Endothelial cell (in vitro differentiated cells): ENCODE measurements at regions not wholly inside any gene's neighbourhood (a gene's known extent, or its start where the extent isn't known, plus 50 kb on each side); places are given as distances from the start of the nearest gene placed in this dataset.

ENCODE experiments used
- DNase-seq: peaks from one replicate; pipeline ENCODE4 v3.0.0; 2021; ENCODE audit warnings: low spot score
- H3K27ac Mint-ChIP-seq: one replicate; pipeline ENCODE4 v1.8.0; 2021; ENCODE audit warnings: mixed read lengths, inconsistent platforms; ENCODE audit not compliant: unreplicated experiment
- H3K27me3 Mint-ChIP-seq: one replicate; pipeline ENCODE4 v1.8.0; 2021; ENCODE audit warnings: mild to moderate bottlenecking, moderate library complexity, mixed read lengths, inconsistent platforms; ENCODE audit not compliant: unreplicated experiment
- H3K36me3 Mint-ChIP-seq: one replicate; pipeline ENCODE4 v1.8.0; 2021; ENCODE audit warnings: mild to moderate bottlenecking, low read depth, mixed read lengths, inconsistent platforms; ENCODE audit not compliant: unreplicated experiment
- H3K4me1 Mint-ChIP-seq: one replicate; pipeline ENCODE4 v1.8.0; 2021; ENCODE audit warnings: mild to moderate bottlenecking, mixed read lengths, inconsistent platforms; ENCODE audit not compliant: unreplicated experiment
- H3K4me3 Mint-ChIP-seq: one replicate; pipeline ENCODE4 v1.8.0; 2021; ENCODE audit warnings: mild to moderate bottlenecking, mixed read lengths, inconsistent platforms; ENCODE audit not compliant: unreplicated experiment
- H3K9me3 Mint-ChIP-seq: one replicate; pipeline ENCODE4 v1.8.0; 2021; ENCODE audit warnings: mixed read lengths, inconsistent platforms; ENCODE audit not compliant: unreplicated experiment
- CTCF ChIP-seq: fragments of 200-600 bp; sonication (generic); IDR thresholded peaks from one replicate; pipeline ENCODE4 v1.5.0; 2021; ENCODE audit warnings: antibody characterized with exemption; ENCODE audit not compliant: unreplicated experiment

- H3K27ac Mint-ChIP-seq = no peak overlapping the region
- H3K4me3 Mint-ChIP-seq = no peak overlapping the region
- H3K27me3 Mint-ChIP-seq = no peaks in the 10 kb centered on the region
- no peak for DNase-seq
- H3K36me3 Mint-ChIP-seq = no peaks in the 10 kb centered on the region
- no peak for TF ChIP-seq CTCF
- no peaks in the 10 kb centered on the region for H3K9me3 Mint-ChIP-seq
- no peaks in the 10 kb centered on the region for H3K4me1 Mint-ChIP-seq
These were observed 335.5 kb downstream of the TBC1D4 start for GRCh38 chr13:75146436-75146835.

GRCh38 chr13:75145927-75146326 lies 336.0 kb downstream of the TBC1D4 start:
- no peaks in the 10 kb centered on the region for H3K9me3 Mint-ChIP-seq
- no peaks in the 10 kb centered on the region for H3K4me1 Mint-ChIP-seq
- DNase-seq = no peak
- no peak overlapping the region for H3K27ac Mint-ChIP-seq
- H3K36me3 Mint-ChIP-seq = no peaks in the 10 kb centered on the region
- no peaks in the 10 kb centered on the region for H3K27me3 Mint-ChIP-seq
- TF ChIP-seq CTCF = no peak
- no peak overlapping the region for H3K4me3 Mint-ChIP-seq

GRCh38 chr13:75139291-75139690 lies 342.7 kb downstream of the TBC1D4 start:
- Mint-ChIP-seq H3K27ac (no peak overlapping the region), H3K4me3 (no peak overlapping the region)

GRCh38 chr13:75137911-75138571 lies 343.9 kb downstream of the TBC1D4 start:
- no peak for TF ChIP-seq CTCF
- Mint-ChIP-seq H3K27me3 (no peaks in the 10 kb centered on the region), H3K9me3 (no peaks in the 10 kb centered on the region), H3K4me1 (no peaks in the 10 kb centered on the region), H3K36me3 (no peaks in the 10 kb centered on the region), H3K27ac (no peak overlapping the region), H3K4me3 (no peak overlapping the region)
- no peak for DNase-seq

More at GRCh38 chr13:75139291-75139690, 342.7 kb downstream of the TBC1D4 start:
- H3K36me3 Mint-ChIP-seq = no peaks in the 10 kb centered on the region
- no peaks in the 10 kb centered on the region for H3K4me1 Mint-ChIP-seq
- TF ChIP-seq CTCF = no peak
- H3K9me3 Mint-ChIP-seq = no peaks in the 10 kb centered on the region
- DNase-seq = no peak
- H3K27me3 Mint-ChIP-seq = no peaks in the 10 kb centered on the region

- no peak for TF ChIP-seq CTCF
- no peaks in the 10 kb centered on the region for H3K36me3 Mint-ChIP-seq
- no peaks in the 10 kb centered on the region for H3K4me1 Mint-ChIP-seq
- H3K27ac Mint-ChIP-seq = no peak overlapping the region
- no peak for DNase-seq
- no peaks in the 10 kb centered on the region for H3K27me3 Mint-ChIP-seq
- H3K9me3 Mint-ChIP-seq = no peaks in the 10 kb centered on the region
- H3K4me3 Mint-ChIP-seq = no peak overlapping the region
These were observed 345.8 kb downstream of the TBC1D4 start for GRCh38 chr13:75136151-75136550.
